H1 (cell line): ENCODE measurements at regions not wholly inside any gene's neighbourhood (a gene's known extent, or its start where the extent isn't known, plus 50 kb on each side); places are given as distances from the start of the nearest gene placed in this dataset.

ENCODE experiments used
- BCL11A ChIP-seq, 2 experiments: IDR thresholded peaks; one replicate each; pipeline ENCODE4 v1.6.1; 2011; ENCODE audit warnings: low read depth in 2 of 2, low read length in 2 of 2, mild to moderate bottlenecking in 2 of 2
- RFX5 ChIP-seq: IDR thresholded peaks from 2 replicates; pipeline ENCODE4 v1.6.1; 2011; ENCODE audit warnings: low read depth, low read length, improper control_type of control experiment, borderline replicate concordance
- TEAD4 ChIP-seq: IDR thresholded peaks from 2 replicates; pipeline ENCODE4 v1.6.1; 2012; ENCODE audit warnings: low read depth, low read length, inconsistent platforms, mixed read lengths
- TF ChIP-seq, protein P1 (sequence below): IDR thresholded peaks from 2 replicates; pipeline ENCODE4 v1.6.1; 2011; ENCODE audit warnings: low read length, improper control_type of control experiment
- TF ChIP-seq, protein P2 (sequence below): IDR thresholded peaks from 2 replicates; pipeline ENCODE4 v1.6.1; 2012; ENCODE audit warnings: inconsistent platforms

DNA sequence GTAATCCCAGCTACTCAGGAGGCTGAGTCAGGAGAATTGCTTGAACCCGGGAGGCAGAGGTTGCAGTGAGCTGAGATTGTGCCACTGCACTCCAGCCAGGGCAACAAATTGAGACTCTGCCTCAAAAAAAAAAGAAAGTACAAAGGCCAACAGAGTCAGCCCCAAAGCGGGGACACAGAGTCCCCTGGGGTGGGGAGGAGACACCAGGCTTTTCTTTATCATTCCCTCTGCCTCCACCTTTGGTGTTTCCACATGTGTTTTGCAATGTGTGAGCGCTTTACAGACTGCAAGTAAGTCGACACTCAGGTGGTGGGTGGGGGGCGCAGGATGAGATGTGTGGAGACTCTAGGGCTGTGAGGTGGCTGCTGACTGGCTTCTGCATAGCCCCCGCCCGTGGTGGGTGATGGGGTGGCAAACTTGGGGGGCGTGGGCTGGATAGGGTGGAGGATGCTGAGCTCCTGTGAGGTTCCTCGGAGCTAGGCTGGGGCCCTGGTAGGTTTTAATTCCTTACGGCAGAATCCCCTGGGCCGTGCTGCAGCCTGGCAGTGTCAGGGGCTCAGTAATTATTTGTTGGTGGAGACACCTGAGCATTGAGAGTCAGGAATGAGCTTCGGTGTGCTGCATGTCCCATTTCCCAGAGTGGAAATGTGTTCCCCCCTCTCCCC, 177.2 kb downstream of the CTTN start (continued):
- TF ChIP-seq, protein P1, sequence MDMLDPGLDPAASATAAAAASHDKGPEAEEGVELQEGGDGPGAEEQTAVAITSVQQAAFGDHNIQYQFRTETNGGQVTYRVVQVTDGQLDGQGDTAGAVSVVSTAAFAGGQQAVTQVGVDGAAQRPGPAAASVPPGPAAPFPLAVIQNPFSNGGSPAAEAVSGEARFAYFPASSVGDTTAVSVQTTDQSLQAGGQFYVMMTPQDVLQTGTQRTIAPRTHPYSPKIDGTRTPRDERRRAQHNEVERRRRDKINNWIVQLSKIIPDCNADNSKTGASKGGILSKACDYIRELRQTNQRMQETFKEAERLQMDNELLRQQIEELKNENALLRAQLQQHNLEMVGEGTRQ = no peak
- no peak for TF ChIP-seq RFX5
- TF ChIP-seq BCL11A (IDR thresholded peaks at IDR 0.05; ENCODE audit: low read depth in 2 of 2, low read length in 2 of 2) = no peak
- TF ChIP-seq TEAD4 = no peak
- TF ChIP-seq, protein P2, sequence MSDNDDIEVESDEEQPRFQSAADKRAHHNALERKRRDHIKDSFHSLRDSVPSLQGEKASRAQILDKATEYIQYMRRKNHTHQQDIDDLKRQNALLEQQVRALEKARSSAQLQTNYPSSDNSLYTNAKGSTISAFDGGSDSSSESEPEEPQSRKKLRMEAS = no peak
